GM19023 (cell line): ENCODE measurements at regions not wholly inside any gene's neighbourhood (a gene's known extent, or its start where the extent isn't known, plus 50 kb on each side); places are given as distances from the start of the nearest gene placed in this dataset.

Source experiments
- ATAC-seq: cut with Tn5 transposase; IDR thresholded peaks from one replicate; pipeline ENCODE4 v1.9.1; 2021; ENCODE audit warnings: mild to moderate bottlenecking, moderate library complexity; ENCODE audit not compliant: unreplicated experiment

DNA sequence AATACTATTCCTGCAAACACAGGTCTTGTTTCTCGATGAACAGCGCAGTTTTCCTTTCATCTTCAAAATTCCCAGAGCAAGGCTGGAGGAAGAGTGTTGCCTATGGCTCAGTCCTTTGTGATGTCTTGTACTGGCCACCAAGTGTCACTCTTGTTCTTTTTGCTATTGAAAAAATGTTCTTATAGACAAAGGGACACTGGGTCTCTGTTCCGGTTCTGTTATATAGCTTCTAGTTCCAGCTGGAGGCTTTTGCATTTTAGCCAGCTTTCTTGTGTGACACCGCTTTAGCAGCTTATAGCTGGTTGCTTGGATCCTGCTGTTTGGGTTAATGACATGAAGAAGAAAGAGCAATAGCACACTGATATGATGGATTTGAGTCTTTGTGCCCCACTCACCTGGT is 343.7 kb upstream of the KCNN2 start:
- no peak for ATAC-seq

DNA sequence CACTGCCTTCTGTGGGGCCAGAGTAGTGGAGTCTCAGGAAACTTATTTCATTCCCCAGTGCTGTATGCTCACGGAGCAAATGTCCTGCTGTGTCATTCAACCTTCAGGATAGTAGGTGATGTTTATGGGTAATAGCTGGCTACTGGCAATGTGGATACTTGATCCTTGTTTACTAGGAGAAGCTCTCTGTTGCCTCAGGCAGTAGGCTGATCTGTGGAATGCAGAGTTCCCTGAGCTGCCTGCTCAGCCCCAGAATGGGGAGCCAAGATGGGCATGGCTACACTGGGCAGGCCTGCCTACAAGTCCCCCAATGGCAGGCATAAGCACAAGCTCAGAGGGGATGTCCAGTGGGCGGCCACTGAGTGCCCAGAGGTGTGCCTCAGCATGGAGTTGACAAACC is 323.1 kb upstream of the KCNN2 start:
- no peak for ATAC-seq

DNA sequence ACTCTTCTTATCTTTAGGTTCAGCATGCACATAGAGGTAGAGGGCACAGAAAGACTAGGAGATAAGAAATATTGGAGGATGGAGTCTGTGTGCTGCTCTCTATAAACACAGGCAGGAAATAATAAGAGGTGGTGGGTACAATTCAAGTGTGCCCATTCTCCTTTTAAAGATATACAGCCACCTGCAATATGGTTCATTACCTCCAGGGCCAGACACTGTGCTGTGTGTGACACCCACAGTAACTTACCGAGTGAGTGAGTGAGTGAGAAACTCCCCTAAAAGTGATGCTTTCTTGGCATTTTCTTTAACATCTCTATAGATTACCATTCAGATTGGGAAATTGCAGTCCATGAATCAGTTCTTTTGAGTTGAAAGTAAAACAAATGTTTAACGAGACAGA is 311.8 kb upstream of the KCNN2 start:
- no peak for ATAC-seq

GRCh38 chr5:114053372-114053771 is 308.5 kb upstream of the KCNN2 start:
- no peak for ATAC-seq

DNA sequence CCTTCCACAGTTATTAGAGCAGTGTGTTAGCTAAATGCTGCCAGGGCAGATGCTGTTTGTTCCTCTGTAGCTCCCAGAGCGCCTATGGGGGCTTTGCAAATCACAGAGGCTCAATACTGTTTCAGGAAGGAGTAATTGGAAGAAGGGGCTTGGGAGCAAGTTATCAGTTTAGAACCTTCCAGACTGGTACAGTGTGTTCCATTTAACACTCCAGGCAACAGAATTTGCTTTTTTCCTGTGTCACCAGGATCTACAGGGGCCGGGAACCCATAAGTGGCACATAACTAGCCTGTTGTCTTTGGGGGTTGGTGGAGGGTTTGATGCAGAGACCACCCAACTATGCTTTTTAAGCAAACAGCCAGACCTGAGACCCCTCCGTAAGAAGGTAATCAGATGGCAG is 307.3 kb upstream of the KCNN2 start:
- ATAC-seq, result no peak

DNA sequence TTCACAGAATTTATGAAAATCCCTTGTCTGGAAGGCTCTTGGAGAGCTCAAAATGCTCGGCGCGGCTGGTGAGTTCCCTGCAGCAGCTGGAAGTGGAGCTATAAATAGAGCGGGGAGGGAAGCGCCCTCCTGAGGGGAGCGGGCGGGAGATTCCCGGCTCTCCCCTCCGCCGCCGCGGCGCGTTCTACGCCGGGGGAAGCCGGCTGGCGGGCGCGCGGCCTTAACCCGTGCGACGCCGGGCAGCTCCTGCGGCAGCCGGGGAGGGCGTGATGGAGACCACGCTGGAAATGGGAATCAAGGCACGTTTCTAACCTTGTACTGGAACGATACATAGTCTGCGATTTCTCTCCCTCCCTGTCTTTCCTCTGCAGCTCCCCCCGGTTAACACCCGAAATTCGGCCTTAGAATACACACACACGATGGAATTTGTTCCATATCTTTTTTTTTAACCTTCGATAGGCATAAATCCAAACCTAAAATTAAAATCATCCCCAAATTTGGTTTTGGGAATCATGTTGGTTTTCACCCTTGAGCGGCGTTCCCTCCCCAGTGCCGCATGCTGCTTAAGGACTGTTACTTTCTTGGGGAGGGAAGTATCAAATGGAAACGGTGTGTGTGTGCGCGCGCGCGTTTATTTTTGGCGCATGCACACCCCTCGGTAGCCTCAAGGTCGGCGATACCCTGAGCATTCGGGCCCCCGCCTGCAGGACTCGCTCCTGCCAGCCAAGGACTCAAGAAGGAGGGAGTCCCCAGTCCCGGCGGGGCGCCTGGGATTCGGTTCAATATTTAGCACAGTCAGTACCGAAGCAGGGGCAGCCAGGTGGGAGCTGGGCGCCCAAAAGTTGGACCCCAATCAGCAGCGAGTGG is 306.3 kb upstream of the KCNN2 start:
- no peak for ATAC-seq

- ATAC-seq, result no peak
These were observed 305.7 kb upstream of the KCNN2 start for GRCh38 chr5:114056185-114056538.

DNA sequence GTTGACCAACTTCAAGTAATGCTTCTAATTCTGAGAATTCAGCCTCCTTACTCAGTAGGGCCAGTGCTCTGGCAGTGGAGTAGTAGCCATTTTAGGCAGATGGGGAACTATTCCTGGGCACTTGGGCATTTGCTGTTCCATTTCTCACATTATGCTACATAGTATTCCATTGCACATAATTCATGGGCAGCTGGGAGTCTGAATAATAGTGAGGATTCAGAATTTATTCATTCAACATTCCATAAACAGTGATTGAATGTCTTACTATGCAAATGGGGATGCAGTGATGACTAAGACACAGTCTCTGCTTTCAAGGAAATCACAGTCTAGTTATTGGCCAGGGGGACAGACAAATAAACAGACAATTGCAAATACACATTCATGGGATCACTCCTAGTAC is 301.0 kb upstream of the KCNN2 start:
- no peak for ATAC-seq

GRCh38 chr5:114062932-114063867 is 298.7 kb upstream of the KCNN2 start:
- no peak for ATAC-seq

DNA sequence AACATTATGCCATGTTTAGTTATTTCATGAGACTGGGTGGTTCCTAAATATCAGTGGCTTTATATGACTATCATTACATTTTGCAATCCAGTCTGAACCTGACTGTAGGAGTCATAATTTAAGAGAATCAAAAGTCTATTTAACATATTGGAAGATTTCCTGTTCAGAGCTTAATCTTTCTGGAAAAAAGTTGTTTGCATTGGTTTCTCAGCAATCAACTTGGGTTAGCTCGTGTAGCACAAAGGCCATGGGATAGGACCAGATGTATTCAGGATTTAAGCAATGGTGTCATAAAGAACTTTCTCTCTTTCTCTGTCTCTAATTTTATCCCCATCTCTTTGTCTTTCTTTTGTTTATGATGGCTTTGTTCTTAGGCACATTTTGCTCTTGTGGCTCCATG is 296.0 kb upstream of the KCNN2 start:
- ATAC-seq, result no peak

DNA sequence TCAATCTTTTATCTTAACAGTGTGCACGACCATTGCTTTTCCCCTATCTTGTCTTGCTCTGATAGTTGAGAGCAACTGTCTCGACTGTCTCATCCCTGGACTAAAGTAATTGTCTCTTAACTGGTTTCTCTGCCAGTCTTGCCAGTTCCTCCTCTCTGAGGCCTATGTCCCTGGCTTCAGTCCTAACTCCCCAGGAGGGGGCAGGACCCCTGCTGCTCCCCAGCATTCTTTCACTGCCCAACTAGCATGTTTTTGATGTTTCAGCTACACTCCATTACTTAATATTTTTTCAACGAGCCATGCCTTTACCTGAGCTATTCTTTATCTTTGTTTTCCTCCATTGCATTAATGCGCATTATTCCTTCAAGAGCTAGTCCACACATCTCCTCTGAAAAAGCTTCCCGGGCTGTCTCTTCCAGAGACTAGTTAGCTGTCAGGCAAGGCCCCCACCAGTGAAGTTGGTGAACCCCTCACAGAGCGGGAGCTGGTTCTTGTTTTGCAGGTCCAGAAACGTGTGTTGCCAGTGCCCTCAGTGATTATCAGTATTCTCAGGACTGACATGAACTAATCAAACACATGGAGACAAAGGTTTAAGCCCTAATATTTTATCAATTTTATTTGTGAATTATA is 291.7 kb upstream of the KCNN2 start:
- ATAC-seq, result no peak

DNA sequence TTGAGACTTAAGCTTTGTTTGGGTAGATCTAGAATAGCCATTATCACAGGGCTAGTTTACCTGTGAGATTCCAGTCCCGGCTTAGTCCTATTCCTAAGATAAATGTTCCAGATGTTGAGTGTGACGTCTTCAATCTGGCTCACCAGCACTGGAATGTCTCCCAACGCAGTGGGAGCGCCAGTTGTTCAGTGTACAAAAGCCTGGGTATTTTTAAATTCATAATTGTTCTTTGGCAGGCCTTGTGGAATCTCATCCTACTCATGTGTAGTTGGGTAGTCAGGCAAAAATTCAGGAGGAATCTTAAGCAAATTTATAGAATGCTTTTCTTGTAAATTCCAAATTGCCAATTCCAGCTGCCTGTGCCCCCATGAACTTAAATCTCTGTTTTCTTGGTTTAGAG is 272.6 kb upstream of the KCNN2 start:
- ATAC-seq, result no peak

GRCh38 chr5:114097570-114097969 is 264.3 kb upstream of the KCNN2 start:
- ATAC-seq, result no peak

GRCh38 chr5:114099161-114099560 is 262.7 kb upstream of the KCNN2 start:
- ATAC-seq, result no peak

- no peak for ATAC-seq
These were observed 260.7 kb upstream of the KCNN2 start for GRCh38 chr5:114101153-114101552.

DNA sequence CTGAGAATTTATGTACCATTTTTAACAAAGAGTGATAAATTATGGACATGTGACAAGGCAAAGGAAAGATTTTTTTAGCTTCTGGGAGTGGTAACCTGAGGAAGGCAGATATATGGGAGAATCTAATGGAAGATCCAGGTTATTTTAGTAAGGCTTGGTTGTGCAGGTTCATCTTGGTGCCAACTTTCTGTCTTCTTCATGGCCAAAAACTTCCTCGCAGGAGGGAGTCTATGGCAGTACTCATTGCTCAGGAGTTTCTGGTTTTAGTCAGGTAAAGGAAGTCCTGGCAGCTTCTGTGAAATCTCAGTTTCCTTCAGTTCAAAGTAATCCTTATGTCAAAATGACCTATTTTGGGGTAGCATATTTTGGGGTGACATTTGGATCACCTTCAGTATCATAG is 248.3 kb upstream of the KCNN2 start:
- no peak for ATAC-seq

DNA sequence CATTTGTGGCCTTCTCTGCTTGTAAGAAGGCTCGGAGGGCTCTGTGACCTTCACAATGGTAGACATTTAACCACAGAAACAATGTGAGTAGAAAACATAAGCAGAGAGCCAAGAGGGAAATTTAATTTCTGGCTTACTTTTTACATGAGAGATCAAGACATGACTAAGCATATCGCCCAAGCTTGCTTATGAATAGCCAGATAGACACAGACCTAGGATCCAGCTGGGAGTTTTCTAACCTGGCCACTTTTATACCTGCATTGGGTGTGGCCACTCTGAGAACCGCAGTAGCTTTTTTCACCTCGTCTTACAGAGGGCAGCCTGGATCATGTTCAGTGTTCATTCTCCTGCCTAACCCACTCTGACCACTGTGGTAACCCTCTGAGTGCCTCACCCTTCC is 244.9 kb upstream of the KCNN2 start:
- no peak for ATAC-seq

DNA sequence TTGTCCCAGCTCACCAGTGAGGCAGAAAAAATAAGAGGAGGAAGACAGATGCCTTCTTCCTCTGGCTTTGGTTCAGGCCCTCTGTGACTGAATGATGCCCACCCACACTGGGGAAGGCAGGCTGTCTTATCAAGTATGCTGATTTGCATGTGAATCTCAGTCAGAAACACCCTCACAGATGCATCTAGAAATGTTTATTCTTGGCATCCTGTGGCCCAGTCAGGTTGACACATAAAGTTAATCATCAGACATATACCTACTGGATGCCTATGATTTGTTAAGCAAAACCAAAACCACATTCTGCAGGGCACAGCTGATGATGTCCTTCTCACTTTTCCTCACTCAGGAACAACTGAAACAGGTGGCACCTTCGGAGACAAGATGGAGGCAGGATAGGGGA is 243.4 kb upstream of the KCNN2 start:
- ATAC-seq, result no peak

DNA sequence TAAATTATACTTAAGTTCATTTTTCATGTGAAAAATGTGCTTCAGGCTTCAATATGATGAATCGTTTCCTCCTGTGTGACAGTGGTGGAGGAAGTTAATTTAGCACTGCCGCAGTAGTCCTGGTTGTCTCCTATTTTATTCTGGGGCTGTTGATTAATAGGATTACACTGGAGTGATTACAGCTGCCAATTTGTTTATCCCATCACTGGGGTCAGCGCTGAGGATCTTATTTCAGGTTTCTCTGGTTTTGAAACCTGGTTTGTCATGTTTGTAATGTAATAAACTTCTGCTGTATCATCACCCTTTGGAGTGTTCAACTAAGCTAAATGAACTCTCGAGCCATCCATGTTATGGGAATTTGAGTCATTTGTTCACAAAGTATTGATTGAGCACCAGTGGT is 241.7 kb upstream of the KCNN2 start:
- no peak for ATAC-seq

- no peak for ATAC-seq
These were observed 239.0 kb upstream of the KCNN2 start for GRCh38 chr5:114122852-114123251.

DNA sequence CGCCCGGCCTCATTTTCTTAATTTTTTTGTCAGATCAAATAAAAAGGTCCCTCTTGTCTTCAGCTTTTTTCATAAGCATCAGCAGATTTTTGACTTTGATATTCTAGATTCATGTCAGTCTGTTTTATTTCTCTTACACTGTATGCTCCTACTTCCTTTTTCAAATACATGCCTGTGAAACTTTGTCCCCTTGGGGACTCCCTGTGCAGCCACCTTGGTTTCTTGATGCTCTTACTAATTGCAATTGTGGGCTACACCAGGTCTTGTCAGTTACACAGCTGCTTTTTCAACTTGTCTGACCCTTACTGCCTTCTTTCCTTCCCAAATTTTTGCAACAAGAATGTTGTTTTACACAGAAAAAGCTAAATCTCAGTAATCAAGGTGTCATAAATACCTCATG is 238.2 kb upstream of the KCNN2 start:
- no peak for ATAC-seq

DNA sequence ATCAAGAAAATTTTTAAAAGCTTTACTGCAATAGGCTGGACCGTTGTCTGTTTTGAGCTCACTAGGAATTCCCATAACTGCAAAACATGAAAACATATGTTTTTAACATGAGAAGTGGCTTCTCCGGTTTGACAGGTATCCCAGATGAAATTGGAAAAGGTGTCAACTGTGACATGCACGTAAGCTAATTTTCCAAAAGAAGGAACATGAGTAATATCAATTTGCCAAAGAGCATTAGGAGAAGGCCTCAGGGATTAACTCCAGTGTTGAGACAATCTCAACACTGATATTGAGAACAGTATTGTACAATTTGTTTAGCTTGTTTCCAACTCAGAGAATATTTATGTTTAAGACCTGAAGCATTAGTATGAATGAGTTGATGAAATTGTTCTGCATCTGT is 215.5 kb upstream of the KCNN2 start:
- no peak for ATAC-seq
